ENCODE measurements at regions not wholly inside any gene's neighbourhood (a gene's known extent, or its start where the extent isn't known, plus 50 kb on each side); places are given as distances from the start of the nearest gene placed in this dataset.

DNA sequence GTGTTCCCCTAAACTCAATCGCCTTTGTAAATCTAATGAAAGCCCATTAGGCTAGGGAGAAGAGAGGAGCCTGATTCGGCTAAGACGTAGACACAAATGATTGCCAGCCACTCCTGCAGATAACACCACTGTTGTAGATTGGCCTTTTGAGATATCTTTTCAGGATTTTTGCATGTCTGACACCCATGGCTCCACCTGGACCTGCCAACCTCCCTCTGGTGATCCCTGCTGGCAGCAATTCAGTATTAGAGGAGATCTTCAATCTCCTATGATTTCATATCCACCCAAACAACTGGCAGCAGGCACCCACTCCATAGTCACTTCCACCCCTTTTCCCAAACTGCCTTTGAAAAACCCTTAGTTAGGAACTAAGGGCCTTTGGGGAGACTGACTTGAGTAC lies 191.9 kb upstream of the UBL3 start:
- Mint-ChIP-seq H3K27ac (no peak overlapping the region), H3K4me3 (no peak overlapping the region), H3K9me3 (no peaks in the 10 kb centered on the region), H3K36me3 (no peaks in the 10 kb centered on the region), H3K4me1 (peaks cover 4% of the 10 kb centered on the region), H3K27me3 (peaks cover 5% of the 10 kb centered on the region)

DNA sequence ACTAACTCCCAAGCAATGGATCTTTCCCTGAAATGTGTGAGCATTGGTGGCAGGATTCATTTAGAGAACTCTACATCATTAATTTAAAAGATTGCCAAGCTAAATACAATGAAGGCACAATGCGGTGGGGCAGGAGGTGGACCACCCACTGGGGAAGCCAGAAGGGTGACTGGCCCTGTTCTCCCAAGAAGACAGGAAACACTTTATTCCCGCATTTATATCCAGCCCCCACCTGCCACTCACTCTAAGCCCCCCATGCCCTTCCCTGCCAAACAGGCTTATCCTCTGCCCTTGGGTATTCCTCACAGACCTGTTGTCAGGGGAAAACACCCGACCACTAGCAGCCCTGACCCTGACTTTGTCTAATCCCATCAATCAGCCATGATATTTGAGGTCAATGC lies 189.1 kb upstream of the UBL3 start:
- Mint-ChIP-seq H3K36me3 (no peaks in the 10 kb centered on the region), H3K4me1 (no peaks in the 10 kb centered on the region), H3K27me3 (peaks cover 5% of the 10 kb centered on the region), H3K27ac (no peak overlapping the region), H3K4me3 (no peak overlapping the region), H3K9me3 (no peaks in the 10 kb centered on the region)

DNA sequence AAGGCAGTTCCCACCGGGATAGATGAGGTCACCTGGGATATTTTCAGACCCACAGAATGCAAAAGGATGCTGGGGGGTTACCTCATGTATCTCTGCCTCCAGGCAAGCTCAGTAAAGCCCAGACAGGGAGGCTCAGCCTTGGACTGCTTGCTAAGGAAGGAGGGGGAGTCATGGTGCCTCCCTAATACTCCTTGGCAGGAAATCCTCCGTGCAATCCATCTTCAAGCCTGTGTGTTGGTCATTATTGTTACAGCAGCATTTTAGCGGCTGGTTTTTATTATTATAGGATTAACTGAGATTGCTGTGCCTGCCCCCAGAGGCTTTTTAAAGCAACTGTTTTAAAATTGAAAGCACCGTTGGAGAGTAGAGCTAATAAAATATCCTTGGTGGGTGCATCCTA lies 188.5 kb upstream of the UBL3 start:
- H3K27me3 Mint-ChIP-seq, result peaks cover 5% of the 10 kb centered on the region

DNA sequence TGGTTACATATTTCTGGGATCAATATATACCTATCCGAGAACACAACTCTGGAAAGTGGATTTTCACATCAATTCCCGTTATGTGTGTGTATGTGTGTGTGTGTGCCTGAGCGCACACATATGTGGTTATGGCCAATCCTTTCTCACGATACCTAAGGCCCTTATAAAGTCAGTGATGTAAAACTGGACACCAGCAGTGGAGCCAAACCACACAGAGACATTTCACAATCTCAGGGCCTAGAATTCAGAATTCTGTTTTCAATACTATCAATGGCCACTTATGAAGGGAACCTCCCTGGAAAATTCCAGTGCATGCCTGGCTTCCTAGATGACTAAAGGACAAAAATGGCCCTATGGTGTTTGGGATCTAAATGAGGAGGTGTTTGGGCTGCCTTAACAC lies 187.3 kb upstream of the UBL3 start:
- Mint-ChIP-seq H3K4me3 (no peak overlapping the region), H3K27ac (no peak overlapping the region), H3K27me3 (peaks cover 5% of the 10 kb centered on the region), H3K9me3 (no peaks in the 10 kb centered on the region), H3K4me1 (no peaks in the 10 kb centered on the region), H3K36me3 (no peaks in the 10 kb centered on the region)

More for the DNA sequence above, 188.5 kb upstream of the UBL3 start:
- no peaks in the 10 kb centered on the region for H3K4me1 Mint-ChIP-seq
- H3K36me3 Mint-ChIP-seq, result no peaks in the 10 kb centered on the region
- H3K9me3 Mint-ChIP-seq, result no peaks in the 10 kb centered on the region
- no peak overlapping the region for H3K27ac Mint-ChIP-seq
- no peak overlapping the region for H3K4me3 Mint-ChIP-seq

DNA sequence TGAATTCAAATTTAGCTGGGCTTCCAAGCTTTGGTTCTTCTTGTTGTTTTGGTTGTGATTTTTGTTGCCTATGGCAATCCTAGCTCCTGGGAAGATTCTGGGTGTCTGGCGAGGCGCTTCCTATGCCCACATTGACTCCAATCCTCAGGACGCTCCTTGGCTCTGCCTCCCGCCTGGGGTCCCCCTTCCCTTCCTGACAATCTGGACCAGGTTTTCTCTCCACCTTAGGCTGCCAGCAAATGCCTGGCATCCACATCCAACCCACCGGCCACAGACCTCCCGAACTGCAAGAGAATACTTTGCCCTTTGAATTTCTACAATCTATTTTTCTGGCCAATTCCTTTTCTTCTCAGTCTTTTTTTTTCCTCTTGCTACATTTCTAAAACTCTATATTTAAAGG lies 186.9 kb upstream of the UBL3 start:
- H3K27ac Mint-ChIP-seq, result no peak overlapping the region
- H3K36me3 Mint-ChIP-seq, result no peaks in the 10 kb centered on the region
- H3K9me3 Mint-ChIP-seq, result no peaks in the 10 kb centered on the region
- peaks cover 5% of the 10 kb centered on the region for H3K27me3 Mint-ChIP-seq
- H3K4me1 Mint-ChIP-seq, result no peaks in the 10 kb centered on the region
- H3K4me3 Mint-ChIP-seq, result no peak overlapping the region

DNA sequence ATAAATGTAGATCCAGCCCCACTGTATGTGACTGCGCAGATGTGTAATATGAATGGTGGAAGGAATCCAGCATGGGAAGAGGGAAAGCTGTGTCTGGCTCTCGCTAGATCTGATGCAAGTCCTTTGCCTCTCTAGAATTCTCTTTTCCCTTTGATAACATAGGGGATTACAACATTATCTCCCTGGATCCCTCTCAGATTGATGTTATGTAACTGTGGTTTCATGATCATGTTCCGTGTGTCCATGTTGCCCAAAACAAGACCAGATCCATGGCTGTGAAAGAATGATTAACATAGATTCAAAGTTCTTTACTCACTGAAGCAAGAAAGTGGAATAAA lies 184.0 kb upstream of the UBL3 start:
- H3K27me3 Mint-ChIP-seq, result peaks cover 3% of the 10 kb centered on the region
- H3K27ac Mint-ChIP-seq, result no peak overlapping the region
- no peaks in the 10 kb centered on the region for H3K36me3 Mint-ChIP-seq
- no peaks in the 10 kb centered on the region for H3K9me3 Mint-ChIP-seq
- H3K4me1 Mint-ChIP-seq, result no peaks in the 10 kb centered on the region
- H3K4me3 Mint-ChIP-seq, result no peak overlapping the region

DNA sequence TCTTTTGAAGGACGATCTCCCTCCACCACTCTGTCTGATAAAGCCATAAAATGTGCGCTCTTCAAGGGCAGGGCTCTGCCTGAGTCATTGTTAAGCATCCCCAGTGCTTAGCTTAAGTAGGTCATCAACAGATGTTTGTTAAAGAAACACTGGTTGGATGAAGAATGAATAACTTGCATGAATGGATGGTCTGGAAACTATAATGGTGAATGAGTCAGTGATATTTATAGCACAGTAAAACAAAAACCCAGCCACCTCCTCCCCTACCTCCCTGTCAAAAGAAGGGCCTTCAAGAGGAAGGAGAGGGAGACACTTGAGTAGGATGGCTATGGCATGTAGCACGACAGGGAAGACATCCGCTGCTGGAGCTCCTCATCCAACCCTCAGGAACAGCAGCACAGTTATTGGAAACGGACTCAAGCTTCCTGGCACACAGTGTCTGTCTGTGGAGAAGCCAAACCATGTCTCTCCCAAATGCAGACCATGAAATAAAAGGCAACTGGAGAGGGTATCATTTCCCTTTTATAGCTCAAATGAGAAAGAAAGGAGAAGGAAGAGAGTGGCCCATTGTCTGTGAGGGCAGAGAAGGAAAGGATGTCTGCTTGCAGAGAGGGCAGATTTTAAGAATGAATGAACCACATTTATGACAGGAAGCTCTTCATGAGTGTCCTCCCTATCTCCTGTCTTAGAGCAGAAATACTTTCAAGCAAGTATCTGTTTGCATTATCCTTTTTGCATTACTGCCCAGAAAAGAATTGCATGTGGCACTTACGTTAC lies 183.5 kb upstream of the UBL3 start:
- H3K4me3 Mint-ChIP-seq, result no peak overlapping the region

DNA sequence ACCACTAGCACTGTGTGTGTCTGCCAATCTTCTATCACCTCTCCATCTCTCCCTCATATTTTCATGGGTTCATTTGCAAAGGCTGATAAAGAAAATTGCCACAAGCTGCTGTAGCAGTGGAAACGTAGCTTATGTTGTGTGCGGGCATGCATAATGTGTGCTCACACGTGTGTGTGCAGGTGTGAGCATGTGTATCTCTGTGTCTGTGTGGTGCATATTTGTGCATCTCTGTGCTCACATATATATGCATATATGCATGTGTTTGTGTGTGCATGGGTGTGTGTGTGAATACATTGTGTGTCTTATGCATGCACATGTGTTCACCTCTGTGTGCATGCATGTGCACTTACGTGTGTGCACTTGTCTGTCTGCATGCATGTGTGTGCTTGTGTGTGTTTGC lies 181.8 kb upstream of the UBL3 start:
- Mint-ChIP-seq H3K4me3 (no peak overlapping the region), H3K27ac (no peak overlapping the region), H3K27me3 (no peaks in the 10 kb centered on the region), H3K4me1 (no peaks in the 10 kb centered on the region), H3K36me3 (no peaks in the 10 kb centered on the region), H3K9me3 (no peaks in the 10 kb centered on the region)

More for the DNA sequence above, 183.5 kb upstream of the UBL3 start:
- Mint-ChIP-seq H3K9me3 (no peaks in the 10 kb centered on the region), H3K27ac (no peak overlapping the region), H3K4me1 (no peaks in the 10 kb centered on the region), H3K27me3 (peaks cover 2% of the 10 kb centered on the region), H3K36me3 (no peaks in the 10 kb centered on the region)

DNA sequence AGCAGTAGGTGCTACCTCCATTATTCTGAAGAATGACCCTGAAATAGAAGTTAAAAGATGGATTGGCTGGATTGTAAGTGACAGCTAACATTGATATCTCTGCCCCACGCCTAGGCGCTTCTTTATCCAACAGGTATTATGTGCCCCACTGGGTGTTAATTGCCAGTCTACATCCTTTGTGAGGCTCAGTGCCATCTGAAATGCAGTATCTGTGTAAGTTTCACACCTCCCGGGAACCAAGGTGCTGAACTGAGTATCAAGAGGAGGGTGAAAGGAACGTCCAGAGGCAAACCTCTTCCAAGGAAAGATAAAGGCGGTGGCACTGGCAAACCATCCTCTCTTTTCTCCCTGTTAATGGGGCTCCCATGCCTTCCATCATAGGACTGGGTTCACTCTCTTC lies 181.1 kb upstream of the UBL3 start:
- Mint-ChIP-seq H3K27ac (no peak overlapping the region), H3K4me3 (no peak overlapping the region), H3K36me3 (no peaks in the 10 kb centered on the region), H3K9me3 (no peaks in the 10 kb centered on the region), H3K4me1 (no peaks in the 10 kb centered on the region), H3K27me3 (no peaks in the 10 kb centered on the region)

DNA sequence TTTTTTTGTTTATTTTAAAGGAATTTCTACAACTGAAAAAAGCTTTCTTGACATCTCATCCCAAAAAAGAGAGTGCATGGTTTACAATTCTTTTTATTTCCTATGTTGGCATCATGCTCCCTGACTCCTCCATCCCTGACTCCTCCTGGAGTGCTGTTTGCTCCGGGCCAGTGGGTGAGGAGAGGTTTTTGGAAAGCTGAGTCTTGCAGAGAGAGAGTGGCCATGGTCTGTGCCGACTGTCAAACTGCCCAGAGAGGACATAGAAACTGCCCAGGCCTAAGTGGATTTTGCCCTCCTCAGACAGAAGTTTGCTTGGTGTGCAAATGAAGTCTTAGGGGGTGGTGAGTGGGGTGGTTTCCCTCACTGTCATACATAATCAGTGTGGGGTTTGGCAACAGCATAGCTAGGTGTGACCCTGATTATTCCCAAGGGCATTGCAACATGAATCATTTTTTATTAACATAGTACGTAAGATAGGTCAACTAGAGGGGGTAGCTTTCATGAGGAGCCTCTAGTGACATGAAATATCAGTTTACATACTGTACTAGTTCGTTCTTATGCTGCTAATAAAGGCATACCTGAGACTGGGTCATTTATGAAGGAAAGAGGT lies 179.8 kb upstream of the UBL3 start:
- Mint-ChIP-seq H3K27ac (no peak overlapping the region), H3K4me1 (no peaks in the 10 kb centered on the region), H3K9me3 (no peaks in the 10 kb centered on the region), H3K4me3 (no peak overlapping the region), H3K27me3 (no peaks in the 10 kb centered on the region), H3K36me3 (no peaks in the 10 kb centered on the region)

DNA sequence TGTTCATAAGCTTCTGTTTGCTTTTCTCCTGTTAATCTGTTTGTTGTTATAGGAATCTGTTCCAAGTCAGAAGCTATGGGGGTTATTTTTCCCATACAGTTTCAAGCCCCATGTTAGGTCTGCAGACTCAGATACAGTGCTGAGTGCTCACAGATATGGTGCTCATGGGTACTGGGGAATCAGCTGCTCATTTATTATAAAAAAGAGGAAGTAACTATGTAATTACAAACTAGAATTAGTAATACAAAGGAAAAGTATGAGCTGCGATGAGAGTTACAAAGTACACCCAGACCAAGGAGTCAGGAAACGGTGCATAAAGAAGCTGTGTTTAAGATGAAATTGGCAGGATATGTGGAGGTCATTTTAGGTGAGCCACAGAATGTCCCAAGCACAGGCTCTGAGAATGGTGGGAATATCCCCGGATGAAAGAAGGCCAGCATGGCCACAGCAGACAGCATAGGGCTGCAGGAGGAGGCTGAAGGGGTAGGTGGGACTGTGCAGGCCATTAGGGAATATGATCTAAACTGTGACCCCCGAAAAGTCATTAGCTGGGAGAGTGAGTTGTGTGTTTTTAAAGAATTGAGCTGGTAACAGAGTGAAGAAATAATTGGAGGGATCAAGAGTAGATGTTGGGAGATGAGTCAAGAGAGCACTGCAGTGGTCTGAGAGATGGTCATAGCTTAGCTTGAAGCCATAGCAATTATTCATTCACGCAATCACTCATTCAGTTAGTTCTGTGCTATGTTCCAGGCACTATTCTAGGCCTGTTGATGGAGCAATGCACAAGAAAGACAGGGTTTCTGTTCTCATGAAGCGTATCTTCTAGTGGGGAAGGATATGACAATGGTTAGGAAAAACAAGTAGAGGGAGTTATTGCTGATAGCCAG lies 177.4 kb upstream of the UBL3 start:
- no peaks in the 10 kb centered on the region for H3K9me3 Mint-ChIP-seq
- no peak overlapping the region for H3K4me3 Mint-ChIP-seq
- H3K36me3 Mint-ChIP-seq, result no peaks in the 10 kb centered on the region
- H3K27ac Mint-ChIP-seq, result no peak overlapping the region
- no peaks in the 10 kb centered on the region for H3K27me3 Mint-ChIP-seq
- no peaks in the 10 kb centered on the region for H3K4me1 Mint-ChIP-seq

DNA sequence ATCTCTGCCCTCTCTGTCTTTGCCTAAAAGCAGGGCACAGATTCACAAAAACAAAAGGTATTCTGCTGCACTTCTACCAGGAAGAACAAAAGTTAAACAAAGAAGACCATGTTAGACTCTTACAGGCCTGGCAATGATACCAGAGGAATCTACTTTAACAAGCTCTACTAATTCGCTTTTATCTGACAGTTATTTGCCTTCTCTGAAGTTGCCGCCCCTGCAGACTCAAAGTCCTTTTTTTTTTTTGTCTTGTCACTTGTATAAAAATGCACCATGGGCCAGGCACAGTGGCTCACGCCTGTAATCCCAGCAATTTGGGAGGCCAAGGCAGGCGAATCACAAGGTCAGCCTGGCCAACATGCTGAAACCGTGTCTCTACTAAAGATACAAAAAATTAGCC lies 176.5 kb upstream of the UBL3 start:
- Mint-ChIP-seq H3K36me3 (no peaks in the 10 kb centered on the region), H3K27ac (no peak overlapping the region), H3K4me3 (no peak overlapping the region), H3K27me3 (no peaks in the 10 kb centered on the region), H3K4me1 (no peaks in the 10 kb centered on the region), H3K9me3 (no peaks in the 10 kb centered on the region)

DNA sequence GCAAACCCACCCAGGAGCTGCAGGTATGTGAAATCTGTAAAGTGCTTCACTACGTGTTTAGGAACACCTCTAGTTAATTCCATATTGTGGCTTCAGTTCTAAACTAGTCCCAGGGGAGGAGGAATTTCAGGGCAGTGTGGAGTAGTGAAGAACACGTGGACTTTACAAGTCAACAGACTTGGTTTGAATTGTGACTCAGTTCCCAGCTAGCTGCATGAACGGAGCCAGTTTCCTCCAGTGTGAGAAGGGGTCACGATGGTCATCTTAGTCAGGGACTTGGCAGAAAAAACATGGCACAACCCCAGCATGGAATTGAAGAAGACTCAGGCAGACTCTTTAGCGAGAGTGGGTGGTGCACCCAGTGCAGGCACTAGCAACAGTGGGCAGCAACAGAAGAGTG lies 175.7 kb upstream of the UBL3 start:
- Mint-ChIP-seq H3K4me1 (no peaks in the 10 kb centered on the region), H3K9me3 (no peaks in the 10 kb centered on the region), H3K27ac (no peak overlapping the region), H3K36me3 (no peaks in the 10 kb centered on the region), H3K27me3 (no peaks in the 10 kb centered on the region), H3K4me3 (no peak overlapping the region)

DNA sequence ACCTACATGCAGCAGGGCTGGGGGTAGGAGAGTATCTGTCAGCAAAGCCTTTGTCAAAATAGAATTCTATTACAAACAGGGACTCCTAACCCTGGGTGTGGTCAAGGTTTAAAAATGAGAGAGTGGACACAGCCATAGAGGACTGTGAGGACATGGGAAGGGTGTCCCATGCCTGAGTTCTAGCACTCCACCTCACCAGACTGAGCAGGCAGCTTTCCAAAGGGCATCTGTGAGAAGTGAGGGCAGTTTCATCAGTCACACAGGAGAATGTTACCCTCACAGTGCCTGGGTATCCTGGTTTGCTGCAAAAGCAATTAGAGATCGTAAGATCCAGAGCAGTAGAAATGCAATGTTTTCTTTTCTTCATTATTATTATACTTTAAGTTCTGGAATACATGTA lies 174.9 kb upstream of the UBL3 start:
- no peaks in the 10 kb centered on the region for H3K36me3 Mint-ChIP-seq
- no peak overlapping the region for H3K4me3 Mint-ChIP-seq
- H3K27me3 Mint-ChIP-seq, result no peaks in the 10 kb centered on the region
- H3K27ac Mint-ChIP-seq, result no peak overlapping the region
- H3K4me1 Mint-ChIP-seq, result no peaks in the 10 kb centered on the region
- H3K9me3 Mint-ChIP-seq, result no peaks in the 10 kb centered on the region

DNA sequence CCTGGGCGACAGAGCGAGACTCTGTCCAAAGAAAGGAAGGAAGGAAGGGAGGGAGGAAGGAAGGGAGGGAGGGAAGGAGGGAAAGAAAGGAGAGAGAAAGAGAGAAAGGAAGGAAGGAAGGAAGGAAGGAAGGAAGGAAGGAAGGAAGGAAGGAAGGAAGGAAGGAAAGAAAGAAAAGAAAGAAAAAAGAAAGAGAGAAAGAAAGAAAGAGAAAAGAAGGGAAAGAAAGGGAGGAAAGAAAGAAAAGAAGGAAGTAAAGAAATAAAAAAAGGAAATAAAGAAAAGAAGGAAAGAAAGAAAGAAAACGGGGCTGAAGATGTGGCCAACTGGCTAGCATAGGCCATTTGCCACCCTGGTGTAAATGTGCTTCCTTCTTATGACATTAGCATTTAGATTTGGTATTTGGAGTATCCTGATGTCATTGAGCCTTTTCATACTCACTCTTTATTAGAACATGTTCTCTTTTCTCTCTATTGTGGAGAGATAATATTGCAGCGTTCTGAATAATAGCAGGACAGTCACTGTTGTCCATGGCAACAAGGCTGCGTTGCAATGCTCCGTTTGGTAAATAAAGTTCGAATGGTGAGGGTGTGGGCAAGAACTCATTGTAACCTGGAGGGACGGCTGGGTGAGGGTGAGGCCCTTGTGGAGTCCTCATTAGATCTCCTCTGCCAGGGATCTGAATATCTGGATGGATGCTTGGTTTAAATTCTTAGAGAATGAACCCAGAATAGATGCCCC lies 173.9 kb upstream of the UBL3 start:
- Mint-ChIP-seq H3K27me3 (no peaks in the 10 kb centered on the region), H3K4me1 (no peaks in the 10 kb centered on the region), H3K27ac (no peak overlapping the region), H3K4me3 (no peak overlapping the region), H3K36me3 (no peaks in the 10 kb centered on the region), H3K9me3 (no peaks in the 10 kb centered on the region)

Measured in activated naive CD4-positive, alpha-beta T cell treated with anti-CD3 and anti-CD28 coated beads, Interleukin-2, amount 50 U/mL, for 24 hours (primary cell).